Smooth muscle cell (in vitro differentiated cells): ENCODE measurements at regions not wholly inside any gene's neighbourhood (a gene's known extent, or its start where the extent isn't known, plus 50 kb on each side); places are given as distances from the start of the nearest gene placed in this dataset.

ENCODE experiments used
- DNase-seq: peaks from one replicate; lab custom pipeline; 2025; ENCODE audit not compliant: unreplicated experiment; lab: John Stamatoyannopoulos, UW
- H2AFZ ChIP-seq: fragments of 200-600 bp; sonication (generic); 2 replicates; pipeline ENCODE4 v1.6.0; 2016; ENCODE audit warnings: antibody characterized with exemption, low read depth, mild to moderate bottlenecking
- H3F3A ChIP-seq: fragments of 200-600 bp; sonication (generic); 2 replicates; pipeline ENCODE4 v1.6.0; 2017; ENCODE audit warnings: antibody characterized with exemption, low read depth
- H3K27ac ChIP-seq: fragments of 200-600 bp; sonication (generic); 2 replicates; pipeline ENCODE4 v1.5.1; 2016; ENCODE audit warnings: low read depth, mild to moderate bottlenecking
- H3K27me3 ChIP-seq: fragments of 200-600 bp; sonication (generic); 2 replicates; pipeline ENCODE4 v1.6.1; 2016; ENCODE audit warnings: low read depth, mild to moderate bottlenecking
- H3K36me3 ChIP-seq: fragments of 200-600 bp; sonication (generic); 2 replicates; pipeline ENCODE4 v1.5.1; 2016; ENCODE audit warnings: low read depth
- H3K4me1 ChIP-seq: fragments of 200-600 bp; sonication (generic); 2 replicates; pipeline ENCODE4 v1.5.1; 2016; ENCODE audit warnings: low read depth
- H3K4me2 ChIP-seq: fragments of 200-600 bp; sonication (generic); 2 replicates; pipeline ENCODE4 v1.6.0; 2016; ENCODE audit warnings: mild to moderate bottlenecking
- H3K4me3 ChIP-seq: fragments of 200-600 bp; sonication (generic); 2 replicates; pipeline ENCODE4 v1.5.1; 2016; ENCODE audit warnings: mild to moderate bottlenecking
- H3K79me2 ChIP-seq: fragments of 200-600 bp; sonication (generic); 2 replicates; pipeline ENCODE4 v1.6.0; 2016; ENCODE audit warnings: low read depth, mild to moderate bottlenecking
- H3K9ac ChIP-seq: fragments of 200-600 bp; sonication (generic); 2 replicates; pipeline ENCODE4 v1.6.0; 2016; ENCODE audit warnings: low read depth
- H3K9me3 ChIP-seq: fragments of 200-600 bp; sonication (generic); replicated peaks from 2 replicates; pipeline ENCODE4 v1.5.1; 2016; ENCODE audit warnings: low read depth
- H4K20me1 ChIP-seq: fragments of 200-600 bp; sonication (generic); 2 replicates; pipeline ENCODE4 v1.6.0; 2016; ENCODE audit warnings: low read depth
- CTCF ChIP-seq: fragments of 200-600 bp; sonication (generic); IDR thresholded peaks from 2 replicates; pipeline ENCODE4 v1.5.1; 2017; ENCODE audit warnings: borderline replicate concordance, mild to moderate bottlenecking, antibody characterized with exemption; ENCODE audit not compliant: insufficient read depth, poor library complexity, severe bottlenecking
- WGBS: methylation state at CpG from one replicate; pipeline ENCODE4 v1.1.7; 2016; ENCODE audit warnings: low lambda C conversion rate; 5-methylcytosine and 5-hydroxymethylcytosine counted together

GRCh38 chr14:53432378-53432802 is 279.3 kb upstream of the DDHD1 start:
- Histone ChIP-seq H4K20me1 (no peaks in the 10 kb centered on the region), H3K9ac (no peak overlapping the region), H3K4me1 (no peaks in the 10 kb centered on the region), H3K4me2 (no peak overlapping the region), H2AFZ (no peak overlapping the region), H3F3A (no peaks in the 10 kb centered on the region), H3K27me3 (no peaks in the 10 kb centered on the region), H3K79me2 (no peaks in the 10 kb centered on the region), H3K27ac (no peak overlapping the region), H3K9me3 (no peaks in the 10 kb centered on the region), H3K4me3 (no peak overlapping the region), H3K36me3 (no peaks in the 10 kb centered on the region)
- no peak for DNase-seq
- TF ChIP-seq CTCF = peak; percentile 64
- 54% methylated on average over 2 of the region's 2 CpGs for WGBS

DNA sequence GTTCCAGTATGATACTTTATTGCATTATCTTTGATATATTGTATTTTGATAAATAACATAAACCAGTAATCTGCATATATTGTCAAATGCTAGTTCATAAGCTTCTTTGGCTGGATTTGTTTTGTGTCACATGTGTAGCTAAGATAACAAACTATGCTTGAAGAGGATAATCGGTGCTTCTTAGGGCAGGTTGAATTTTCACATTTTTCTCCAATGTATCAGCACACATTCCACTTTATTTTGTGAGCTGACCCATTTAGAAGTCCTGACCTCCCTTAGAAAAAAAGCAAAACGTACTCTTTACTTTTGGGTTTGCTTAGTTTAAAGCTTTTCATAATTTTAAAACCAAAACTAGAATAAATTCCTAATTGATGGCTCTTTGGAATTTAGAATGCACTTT is 277.7 kb upstream of the DDHD1 start:
- no peak for DNase-seq
- H3K79me2 ChIP-seq = no peaks in the 10 kb centered on the region

GRCh38 chr14:53412819-53413675 is 259.9 kb upstream of the DDHD1 start:
- DNase-seq = no peak
- Histone ChIP-seq H4K20me1 (no peaks in the 10 kb centered on the region), H3K4me3 (no peak overlapping the region), H3F3A (no peaks in the 10 kb centered on the region), H3K79me2 (no peaks in the 10 kb centered on the region), H3K9me3 (no peaks in the 10 kb centered on the region), H2AFZ (no peak overlapping the region), H3K4me2 (no peak overlapping the region), H3K4me1 (no peaks in the 10 kb centered on the region), H3K27ac (no peak overlapping the region), H3K27me3 (no peaks in the 10 kb centered on the region), H3K9ac (no peak overlapping the region), H3K36me3 (no peaks in the 10 kb centered on the region)
- TF ChIP-seq CTCF = peak; percentile 38
- 62% methylated on average over 1 of the region's 1 CpG for WGBS

More for the DNA sequence above, 277.7 kb upstream of the DDHD1 start:
- Histone ChIP-seq H3K4me2 (no peak overlapping the region), H2AFZ (no peak overlapping the region), H3F3A (no peaks in the 10 kb centered on the region), H3K4me1 (no peaks in the 10 kb centered on the region), H3K36me3 (no peaks in the 10 kb centered on the region), H3K4me3 (no peak overlapping the region), H4K20me1 (no peaks in the 10 kb centered on the region), H3K27me3 (no peaks in the 10 kb centered on the region), H3K27ac (no peak overlapping the region), H3K9ac (no peak overlapping the region), H3K9me3 (no peaks in the 10 kb centered on the region)
- WGBS = 51% methylated on average over 2 of the region's 2 CpGs
- no peak for TF ChIP-seq CTCF

GRCh38 chr14:53411125-53411524 is 258.0 kb upstream of the DDHD1 start:
- no peaks in the 10 kb centered on the region for H4K20me1 ChIP-seq
- H2AFZ ChIP-seq = no peak overlapping the region
- H3K4me2 ChIP-seq = no peak overlapping the region
- H3K27me3 ChIP-seq = no peaks in the 10 kb centered on the region
- H3K9ac ChIP-seq = no peak overlapping the region
- H3K9me3 ChIP-seq = no peaks in the 10 kb centered on the region
- 23% methylated on average over 4 of the region's 4 CpGs for WGBS
- H3K36me3 ChIP-seq = no peaks in the 10 kb centered on the region
- H3F3A ChIP-seq = no peaks in the 10 kb centered on the region
- peak overlapping the region; percentile 71 for H3K27ac ChIP-seq
- H3K79me2 ChIP-seq = no peaks in the 10 kb centered on the region
- no peak overlapping the region for H3K4me3 ChIP-seq
- TF ChIP-seq CTCF = no peak
- DNase-seq = no peak
- no peaks in the 10 kb centered on the region for H3K4me1 ChIP-seq
